Lung (tissue), 11 donors: ENCODE measurements at regions not wholly inside any gene's neighbourhood (a gene's known extent, or its start where the extent isn't known, plus 50 kb on each side); places are given as distances from the start of the nearest gene placed in this dataset.

Experiments used
- ATAC-seq: fragments of 200-7000 bp; cut with Tn5 transposase; one replicate; pipeline ENCODE4 v1.9.1; 2020; ENCODE audit warnings: moderate number of reproducible peaks; ENCODE audit not compliant: insufficient read depth, low FRiP score
- DNase-seq, 3 donors: peaks; one replicate each; pipeline ENCODE4 v3.0.0-alpha.2; 2013 to 2017
- H3K27ac ChIP-seq, 2 donors: one replicate each; pipeline ENCODE4 v1.5.1; 2013; ENCODE audit warnings: mild to moderate bottlenecking in 2 of 2, moderate library complexity in 2 of 2, control low read depth in 1 of 2, inconsistent platforms in 1 of 2, low read depth in 1 of 2, low read length in 1 of 2
- H3K27me3 ChIP-seq, 3 donors: one replicate each; pipeline ENCODE4 v1.5.1; 2013; ENCODE audit warnings: low read length in 2 of 3; ENCODE audit not compliant: control insufficient read depth in 3 of 3, insufficient read depth in 3 of 3
- H3K36me3 ChIP-seq, 4 donors: one replicate each; pipeline ENCODE4 v1.5.1; 2013; ENCODE audit warnings: low read length in 4 of 4, mild to moderate bottlenecking in 1 of 4, moderate library complexity in 1 of 4; ENCODE audit not compliant: control insufficient read depth in 4 of 4, insufficient read depth in 4 of 4
- H3K4me1 ChIP-seq, 5 donors: one replicate each; pipeline ENCODE4 v1.5.1; 2013; ENCODE audit warnings: low read length in 5 of 5, mild to moderate bottlenecking in 2 of 5, moderate library complexity in 1 of 5; ENCODE audit not compliant: control insufficient read depth in 5 of 5, insufficient read depth in 5 of 5
- H3K4me3 ChIP-seq: one replicate; pipeline ENCODE4 v1.5.1; 2013; ENCODE audit warnings: mild to moderate bottlenecking, control low read depth, moderate library complexity
- H3K9ac ChIP-seq, 2 donors: one replicate each; pipeline ENCODE4 v1.5.1; 2013; ENCODE audit warnings: low read length in 2 of 2, control low read depth in 1 of 2; ENCODE audit not compliant: insufficient read depth in 1 of 2
- H3K9me3 ChIP-seq, 4 donors: one replicate each; pipeline ENCODE4 v1.5.1; 2013; ENCODE audit warnings: low read length in 3 of 4, mild to moderate bottlenecking in 1 of 4, moderate library complexity in 1 of 4; ENCODE audit not compliant: control insufficient read depth in 4 of 4, insufficient read depth in 3 of 4
- CTCF ChIP-seq: IDR thresholded peaks from 2 replicates; pipeline ENCODE4 v1.5.1; 2012; ENCODE audit warnings: mild to moderate bottlenecking; ENCODE audit errors: control extremely low read depth, extremely low read depth
- WGBS, 2 donors: extraction: QIAGEN DNeasy Blood & Tissue Kit; methylation state at CpG; one replicate each; pipeline ENCODE4 v1.1.7; 2013; 5-methylcytosine and 5-hydroxymethylcytosine counted together
- donor health status: control.
- donor health status: control.
- donor health status: Bipolar disorder and iron deficiency.
- donor health status: healthy.
- donor health status: DM: yes; HTN: yes; CAD: no.

GRCh38 chr11:33467966-33468365 is 210.8 kb downstream of the HIPK3 start:
- DNase-seq (no peak), ATAC-seq (no peak)
- Histone ChIP-seq H3K9me3 (no peaks in the 10 kb centered on the region), H3K4me3 (no peak overlapping the region), H3K4me1 (no peaks in the 10 kb centered on the region), H3K36me3 (no peaks in the 10 kb centered on the region), H3K9ac (no peak overlapping the region), H3K27me3 (no peaks in the 10 kb centered on the region), H3K27ac (no peak overlapping the region)
- 72 to 82% methylated on average over 4 of the region's 4 CpGs for WGBS, 2 donors
- no peak for TF ChIP-seq CTCF

- H3K9me3 ChIP-seq: no peaks in the 10 kb centered on the region
- no peak overlapping the region for H3K9ac ChIP-seq
- H3K4me1 ChIP-seq: no peaks in the 10 kb centered on the region
- 65 to 77% methylated on average over 4 of the region's 4 CpGs for WGBS, 2 donors
- no peak overlapping the region for H3K4me3 ChIP-seq
- no peaks in the 10 kb centered on the region for H3K36me3 ChIP-seq
- H3K27me3 ChIP-seq: no peaks in the 10 kb centered on the region
- DNase-seq: no peak
- no peak for TF ChIP-seq CTCF
- H3K27ac ChIP-seq: no peak overlapping the region
- no peak for ATAC-seq
These were observed 205.9 kb downstream of the HIPK3 start for GRCh38 chr11:33463059-33463458.

GRCh38 chr11:33461369-33462125 is 204.4 kb downstream of the HIPK3 start:
- TF ChIP-seq CTCF: no peak
- no peak overlapping the region for H3K27ac ChIP-seq
- 82 to 89% methylated on average over 4 of the region's 4 CpGs for WGBS, 2 donors
- DNase-seq (no peak), ATAC-seq (no peak)
- no peak overlapping the region for H3K4me3 ChIP-seq
- H3K9ac ChIP-seq: no peak overlapping the region
- H3K36me3 ChIP-seq: no peaks in the 10 kb centered on the region
- H3K9me3 ChIP-seq: no peaks in the 10 kb centered on the region
- no peaks in the 10 kb centered on the region for H3K4me1 ChIP-seq
- H3K27me3 ChIP-seq: no peaks in the 10 kb centered on the region

- Histone ChIP-seq H3K9ac (no peak overlapping the region), H3K36me3 (no peaks in the 10 kb centered on the region), H3K4me1 (no peaks in the 10 kb centered on the region), H3K9me3 (no peaks in the 10 kb centered on the region), H3K4me3 (no peak overlapping the region), H3K27me3 (no peaks in the 10 kb centered on the region), H3K27ac (no peak overlapping the region)
- TF ChIP-seq CTCF: no peak
- DNase-seq (no peak), ATAC-seq (no peak)
- 88 to 97% methylated on average over 5 of the region's 5 CpGs for WGBS, 2 donors
These were observed 200.8 kb downstream of the HIPK3 start for GRCh38 chr11:33457948-33458347.
